Smooth muscle cell (in vitro differentiated cells): ENCODE measurements at regions not wholly inside any gene's neighbourhood (a gene's known extent, or its start where the extent isn't known, plus 50 kb on each side); places are given as distances from the start of the nearest gene placed in this dataset.

Experiments used
- DNase-seq: peaks from one replicate; lab custom pipeline; 2025; ENCODE audit not compliant: unreplicated experiment; lab: John Stamatoyannopoulos, UW
- H2AFZ ChIP-seq: fragments of 200-600 bp; sonication (generic); 2 replicates; pipeline ENCODE4 v1.6.0; 2016; ENCODE audit warnings: antibody characterized with exemption, low read depth, mild to moderate bottlenecking
- H3F3A ChIP-seq: fragments of 200-600 bp; sonication (generic); 2 replicates; pipeline ENCODE4 v1.6.0; 2017; ENCODE audit warnings: antibody characterized with exemption, low read depth
- H3K27ac ChIP-seq: fragments of 200-600 bp; sonication (generic); 2 replicates; pipeline ENCODE4 v1.5.1; 2016; ENCODE audit warnings: low read depth, mild to moderate bottlenecking
- H3K27me3 ChIP-seq: fragments of 200-600 bp; sonication (generic); 2 replicates; pipeline ENCODE4 v1.6.1; 2016; ENCODE audit warnings: low read depth, mild to moderate bottlenecking
- H3K36me3 ChIP-seq: fragments of 200-600 bp; sonication (generic); 2 replicates; pipeline ENCODE4 v1.5.1; 2016; ENCODE audit warnings: low read depth
- H3K4me1 ChIP-seq: fragments of 200-600 bp; sonication (generic); 2 replicates; pipeline ENCODE4 v1.5.1; 2016; ENCODE audit warnings: low read depth
- H3K4me2 ChIP-seq: fragments of 200-600 bp; sonication (generic); 2 replicates; pipeline ENCODE4 v1.6.0; 2016; ENCODE audit warnings: mild to moderate bottlenecking
- H3K4me3 ChIP-seq: fragments of 200-600 bp; sonication (generic); 2 replicates; pipeline ENCODE4 v1.5.1; 2016; ENCODE audit warnings: mild to moderate bottlenecking
- H3K79me2 ChIP-seq: fragments of 200-600 bp; sonication (generic); 2 replicates; pipeline ENCODE4 v1.6.0; 2016; ENCODE audit warnings: low read depth, mild to moderate bottlenecking
- H3K9ac ChIP-seq: fragments of 200-600 bp; sonication (generic); 2 replicates; pipeline ENCODE4 v1.6.0; 2016; ENCODE audit warnings: low read depth
- H3K9me3 ChIP-seq: fragments of 200-600 bp; sonication (generic); replicated peaks from 2 replicates; pipeline ENCODE4 v1.5.1; 2016; ENCODE audit warnings: low read depth
- H4K20me1 ChIP-seq: fragments of 200-600 bp; sonication (generic); 2 replicates; pipeline ENCODE4 v1.6.0; 2016; ENCODE audit warnings: low read depth
- CTCF ChIP-seq: fragments of 200-600 bp; sonication (generic); IDR thresholded peaks from 2 replicates; pipeline ENCODE4 v1.5.1; 2017; ENCODE audit warnings: borderline replicate concordance, mild to moderate bottlenecking, antibody characterized with exemption; ENCODE audit not compliant: insufficient read depth, poor library complexity, severe bottlenecking
- WGBS: methylation state at CpG from one replicate; pipeline ENCODE4 v1.1.7; 2016; ENCODE audit warnings: low lambda C conversion rate; 5-methylcytosine and 5-hydroxymethylcytosine counted together

GRCh38 chr5:174817610-174818009 lies 93.2 kb downstream of the MSX2 start:
- H3K9ac ChIP-seq: no peak overlapping the region
- WGBS: 76% methylated on average over 1 of the region's 1 CpG
- no peaks in the 10 kb centered on the region for H3F3A ChIP-seq
- H3K9me3 ChIP-seq: no peaks in the 10 kb centered on the region
- no peaks in the 10 kb centered on the region for H3K79me2 ChIP-seq
- no peaks in the 10 kb centered on the region for H3K36me3 ChIP-seq
- no peak overlapping the region for H3K4me2 ChIP-seq
- H3K27me3 ChIP-seq: no peaks in the 10 kb centered on the region
- no peak overlapping the region for H3K4me3 ChIP-seq
- H3K4me1 ChIP-seq: no peaks in the 10 kb centered on the region
- no peaks in the 10 kb centered on the region for H4K20me1 ChIP-seq
- no peak for TF ChIP-seq CTCF
- H2AFZ ChIP-seq: no peak overlapping the region
- DNase-seq: no peak
- H3K27ac ChIP-seq: no peak overlapping the region

GRCh38 chr5:174816858-174817257 lies 92.5 kb downstream of the MSX2 start:
- no peak for DNase-seq
- Histone ChIP-seq H3K4me2 (no peak overlapping the region), H3K4me1 (no peaks in the 10 kb centered on the region), H3K27ac (no peak overlapping the region), H3K9me3 (no peaks in the 10 kb centered on the region), H3F3A (no peaks in the 10 kb centered on the region), H3K9ac (no peak overlapping the region), H3K79me2 (no peaks in the 10 kb centered on the region), H4K20me1 (no peaks in the 10 kb centered on the region), H3K4me3 (no peak overlapping the region), H3K27me3 (no peaks in the 10 kb centered on the region), H2AFZ (no peak overlapping the region), H3K36me3 (no peaks in the 10 kb centered on the region)
- TF ChIP-seq CTCF: peak; percentile 46
- WGBS: 15% methylated on average over 2 of the region's 2 CpGs

- Histone ChIP-seq H3K4me1 (no peaks in the 10 kb centered on the region), H3K9ac (no peak overlapping the region), H2AFZ (no peak overlapping the region), H3K27ac (no peak overlapping the region), H4K20me1 (no peaks in the 10 kb centered on the region), H3K9me3 (no peaks in the 10 kb centered on the region), H3K4me3 (no peak overlapping the region), H3K36me3 (no peaks in the 10 kb centered on the region), H3F3A (peaks cover 7% of the 10 kb centered on the region), H3K27me3 (no peaks in the 10 kb centered on the region), H3K79me2 (no peaks in the 10 kb centered on the region), H3K4me2 (no peak overlapping the region)
- 93% methylated on average over 1 of the region's 1 CpG for WGBS
- TF ChIP-seq CTCF: no peak
- DNase-seq: no peak
Measured at GRCh38 chr5:174811438-174811837, 87.1 kb downstream of the MSX2 start.

GRCh38 chr5:174810796-174811195 lies 86.4 kb downstream of the MSX2 start:
- Histone ChIP-seq H3K9ac (no peak overlapping the region), H3K36me3 (no peaks in the 10 kb centered on the region), H2AFZ (no peak overlapping the region), H3K9me3 (no peaks in the 10 kb centered on the region), H3K4me1 (no peaks in the 10 kb centered on the region), H3F3A (peaks cover 7% of the 10 kb centered on the region), H3K27ac (no peak overlapping the region), H3K79me2 (no peaks in the 10 kb centered on the region), H4K20me1 (no peaks in the 10 kb centered on the region), H3K4me3 (no peak overlapping the region), H3K27me3 (no peaks in the 10 kb centered on the region), H3K4me2 (no peak overlapping the region)
- TF ChIP-seq CTCF: no peak
- 91% methylated on average over 2 of the region's 2 CpGs for WGBS
- DNase-seq: no peak
